H9 (cell line): ENCODE measurements at regions not wholly inside any gene's neighbourhood (a gene's known extent, or its start where the extent isn't known, plus 50 kb on each side); places are given as distances from the start of the nearest gene placed in this dataset.

ENCODE experiments used
- DNase-seq: peaks from one replicate; pipeline ENCODE4 v3.0.0-alpha.2; 2017
- H2AFZ ChIP-seq: one replicate; pipeline ENCODE4 v1.6.1; 2013; ENCODE audit warnings: mild to moderate bottlenecking, low read length, control low read depth, moderate library complexity
- H2AK5ac ChIP-seq: 2 replicates; pipeline ENCODE4 v1.6.1; 2013; ENCODE audit warnings: low read length, control low read depth, mixed read lengths; ENCODE audit not compliant: insufficient read length
- H2BK120ac ChIP-seq: one replicate; pipeline ENCODE4 v1.6.1; 2013; ENCODE audit warnings: low read depth, mild to moderate bottlenecking, low read length, control low read depth, inconsistent platforms; ENCODE audit not compliant: poor library complexity, severe bottlenecking
- H2BK12ac ChIP-seq: 2 replicates; pipeline ENCODE4 v1.6.1; 2013; ENCODE audit warnings: low read length, control low read depth, mixed read lengths, low read depth; ENCODE audit not compliant: insufficient read length
- H2BK15ac ChIP-seq: 2 replicates; pipeline ENCODE4 v1.6.1; 2013; ENCODE audit warnings: low read depth, low read length, control low read depth
- H2BK20ac ChIP-seq: one replicate; pipeline ENCODE4 v1.6.1; 2013; ENCODE audit warnings: low read depth, mild to moderate bottlenecking, low read length, control low read depth, inconsistent platforms; ENCODE audit not compliant: poor library complexity, severe bottlenecking
- H2BK5ac ChIP-seq: 2 replicates; pipeline ENCODE4 v1.6.1; 2013; ENCODE audit warnings: low read length, control low read depth, mixed read lengths; ENCODE audit not compliant: insufficient read length
- H3K14ac ChIP-seq: 2 replicates; pipeline ENCODE4 v1.6.1; 2013; ENCODE audit warnings: low read length, control low read depth; ENCODE audit not compliant: insufficient read depth
- H3K18ac ChIP-seq: 2 replicates; pipeline ENCODE4 v1.6.1; 2013; ENCODE audit warnings: low read depth, mild to moderate bottlenecking, mixed read lengths, low read length, control low read depth; ENCODE audit not compliant: insufficient read length
- H3K23ac ChIP-seq: 2 replicates; pipeline ENCODE4 v1.6.1; 2013; ENCODE audit warnings: low read length, control low read depth, mixed read lengths, low read depth; ENCODE audit not compliant: insufficient read length
- H3K23me2 ChIP-seq: 2 replicates; pipeline ENCODE4 v1.6.1; 2013; ENCODE audit warnings: low read depth, mild to moderate bottlenecking, mixed read lengths, low read length, control low read depth; ENCODE audit not compliant: insufficient read length, poor library complexity, severe bottlenecking
- H3K27ac ChIP-seq: 2 replicates; pipeline ENCODE4 v1.5.1; 2013; ENCODE audit warnings: low read length, control low read depth, mixed read lengths, low read depth; ENCODE audit not compliant: insufficient read length
- H3K27me3 ChIP-seq: 2 replicates; pipeline ENCODE4 v1.6.1; 2013; ENCODE audit warnings: low read length, control low read depth, inconsistent platforms; ENCODE audit not compliant: insufficient read depth
- H3K4ac ChIP-seq: 2 replicates; pipeline ENCODE4 v1.6.1; 2013; ENCODE audit warnings: low read depth, mild to moderate bottlenecking, control low read depth, inconsistent platforms, low read length, moderate library complexity
- H3K4me1 ChIP-seq: 2 replicates; pipeline ENCODE4 v1.6.1; 2013; ENCODE audit warnings: low read length, control low read depth, inconsistent platforms; ENCODE audit not compliant: insufficient read depth
- H3K4me2 ChIP-seq: 2 replicates; pipeline ENCODE4 v1.6.1; 2013; ENCODE audit warnings: low read length, control low read depth, mixed read lengths; ENCODE audit not compliant: insufficient read length, insufficient read depth
- H3K56ac ChIP-seq: 2 replicates; pipeline ENCODE4 v1.6.1; 2013; ENCODE audit warnings: low read depth, mild to moderate bottlenecking, mixed read lengths, low read length, control low read depth; ENCODE audit not compliant: insufficient read length
- H3K79me1 ChIP-seq: 2 replicates; pipeline ENCODE4 v1.6.1; 2013; ENCODE audit warnings: low read depth, mild to moderate bottlenecking, moderate library complexity, low read length, control low read depth, inconsistent platforms; ENCODE audit not compliant: insufficient read depth, poor library complexity, severe bottlenecking
- H3K79me2 ChIP-seq: 2 replicates; pipeline ENCODE4 v1.6.1; 2013; ENCODE audit warnings: low read length, control low read depth, inconsistent platforms; ENCODE audit not compliant: insufficient read depth
- H3K9ac ChIP-seq: 2 replicates; pipeline ENCODE4 v1.6.1; 2013; ENCODE audit warnings: low read length, control low read depth, mixed read lengths; ENCODE audit not compliant: insufficient read length; ENCODE audit errors: extremely low read depth
- H3K9me3 ChIP-seq: one replicate; pipeline ENCODE4 v1.6.1; 2013; ENCODE audit warnings: low read depth, low read length, inconsistent platforms; ENCODE audit not compliant: control insufficient read depth
- H3T11ph ChIP-seq: one replicate; pipeline ENCODE4 v1.6.1; 2013; ENCODE audit warnings: mild to moderate bottlenecking, low read length, control low read depth, inconsistent platforms
- H4K20me1 ChIP-seq: one replicate; pipeline ENCODE4 v1.6.1; 2013; ENCODE audit not compliant: control insufficient read depth, insufficient read length, insufficient read depth
- H4K5ac ChIP-seq: 2 replicates; pipeline ENCODE4 v1.6.1; 2013; ENCODE audit warnings: low read depth, mild to moderate bottlenecking, mixed read lengths, low read length, control low read depth; ENCODE audit not compliant: insufficient read length
- H4K8ac ChIP-seq: replicated peaks from 2 replicates; pipeline ENCODE4 v1.6.1; 2013; ENCODE audit warnings: low read length, control low read depth, mixed read lengths, low read depth; ENCODE audit not compliant: insufficient read length
- H4K91ac ChIP-seq: 2 replicates; pipeline ENCODE4 v1.6.1; 2013; ENCODE audit warnings: low read depth, mild to moderate bottlenecking, moderate library complexity, mixed read lengths, low read length, control low read depth; ENCODE audit not compliant: insufficient read length
- H3K27ac Mint-ChIP-seq, 3 experiments: 2 replicates in 2 of 3; 3 replicates in 1 of 3; pipeline ENCODE4 v1.8.0; 2020 to 2021; ENCODE audit warnings: mixed read lengths in 3 of 3, mild to moderate bottlenecking in 1 of 3, moderate library complexity in 1 of 3
- H3K27me3 Mint-ChIP-seq: 2 replicates; pipeline ENCODE4 v1.8.0; 2021; ENCODE audit warnings: low read depth, mild to moderate bottlenecking, moderate library complexity, mixed read lengths
- H3K36me3 Mint-ChIP-seq, 3 experiments: 2 replicates in 2 of 3; 3 replicates in 1 of 3; pipeline ENCODE4 v1.8.0; 2020 to 2021; ENCODE audit warnings: low read depth in 3 of 3, mixed read lengths in 3 of 3; ENCODE audit not compliant: insufficient read depth in 1 of 3
- H3K4me1 Mint-ChIP-seq, 2 experiments: 2 replicates each; pipeline ENCODE4 v1.8.0; 2020; ENCODE audit warnings: mixed read lengths in 2 of 2
- H3K4me3 Mint-ChIP-seq, 2 experiments: 2 replicates in 1 of 2; 3 replicates in 1 of 2; pipeline ENCODE4 v1.8.0; 2020 to 2021; ENCODE audit warnings: mild to moderate bottlenecking in 2 of 2, mixed read lengths in 2 of 2, moderate library complexity in 1 of 2
- H3K9me3 Mint-ChIP-seq, 2 experiments: 2 replicates in 1 of 2; 3 replicates in 1 of 2; pipeline ENCODE4 v1.8.0; 2020; ENCODE audit warnings: mild to moderate bottlenecking in 2 of 2, mixed read lengths in 2 of 2, moderate library complexity in 1 of 2
- CTCF ChIP-seq: fragments of 200-600 bp; sonication (generic); conservative IDR thresholded peaks from 3 replicates; pipeline ENCODE4 v1.8.0; 2021; ENCODE audit warnings: antibody characterized with exemption, mild to moderate bottlenecking
- WGBS: extraction: QIAGEN DNeasy Blood & Tissue Kit; methylation state at CpG from one replicate; pipeline ENCODE4 v1.1.7; 2013; ENCODE audit warnings: missing lambda C conversion rate, low lambda C conversion rate, mixed read lengths; ENCODE audit not compliant: insufficient read length; ENCODE audit errors: extremely low coverage; 5-methylcytosine and 5-hydroxymethylcytosine counted together

- Histone ChIP-seq H3K4me2 (no peak overlapping the region), H2AK5ac (no peak overlapping the region), H3K4me1 (0 out of 2 replicates have a peak, but pooled peaks cover 2% of the 10 kb centered on the region), H3K9ac (no peak overlapping the region), H2BK5ac (no peak overlapping the region), H3K27me3 (no peaks in the 10 kb centered on the region), H3K23ac (no peak overlapping the region), H4K20me1 (no peaks in the 10 kb centered on the region), H3K56ac (no peak overlapping the region), H3K4ac (no peak overlapping the region), H3K27ac (no peak overlapping the region), H3K79me2 (no peaks in the 10 kb centered on the region), H3K18ac (no peak overlapping the region), H3K79me1 (no peaks in the 10 kb centered on the region), H3K23me2 (no peaks in the 10 kb centered on the region), H2BK120ac (no peak overlapping the region), H4K91ac (no peak overlapping the region), H4K5ac (no peak overlapping the region), H3T11ph (no peak overlapping the region), H3K9me3 (no peaks in the 10 kb centered on the region), H2BK15ac (no peak overlapping the region), H2AFZ (no peak overlapping the region), H2BK12ac (no peak overlapping the region), H3K14ac (no peak overlapping the region), H2BK20ac (no peak overlapping the region), H4K8ac (no peak overlapping the region)
- Mint-ChIP-seq H3K9me3 (no peaks in the 10 kb centered on the region), H3K4me3 (no peak overlapping the region), H3K27me3 (no peaks in the 10 kb centered on the region), H3K4me1 (peaks cover 2 to 26% of the 10 kb centered on the region in 2 experiments), H3K27ac (no peak overlapping the region), H3K36me3 (no peaks in the 10 kb centered on the region)
- TF ChIP-seq CTCF, result peak; percentile 65; the same call in 2 of the 3 replicates
- no CpG with 5 or more reads among the region's 1 CpG for WGBS
- peak; percentile 38 for DNase-seq
Measured at GRCh38 chr4:71270901-71271300, 67.9 kb upstream of the SLC4A4 start.
